MM.1S (cell line): ENCODE measurements at regions not wholly inside any gene's neighbourhood (a gene's known extent, or its start where the extent isn't known, plus 50 kb on each side); places are given as distances from the start of the nearest gene placed in this dataset.

Source experiments
- EZH2 ChIP-seq: fragments of 300-600 bp; sonication (generic); optimal IDR thresholded peaks from 2 replicates; pipeline ENCODE3; 2017; ENCODE audit warnings: low read depth, mild to moderate bottlenecking, antibody characterized with exemption, low read length, mixed read lengths
- TF ChIP-seq, protein P1 (sequence below): fragments of 300-600 bp; sonication (generic); IDR thresholded peaks from 2 replicates; pipeline ENCODE4 v1.5.1; 2016; ENCODE audit warnings: antibody characterized with exemption, low read length, mixed read lengths

DNA sequence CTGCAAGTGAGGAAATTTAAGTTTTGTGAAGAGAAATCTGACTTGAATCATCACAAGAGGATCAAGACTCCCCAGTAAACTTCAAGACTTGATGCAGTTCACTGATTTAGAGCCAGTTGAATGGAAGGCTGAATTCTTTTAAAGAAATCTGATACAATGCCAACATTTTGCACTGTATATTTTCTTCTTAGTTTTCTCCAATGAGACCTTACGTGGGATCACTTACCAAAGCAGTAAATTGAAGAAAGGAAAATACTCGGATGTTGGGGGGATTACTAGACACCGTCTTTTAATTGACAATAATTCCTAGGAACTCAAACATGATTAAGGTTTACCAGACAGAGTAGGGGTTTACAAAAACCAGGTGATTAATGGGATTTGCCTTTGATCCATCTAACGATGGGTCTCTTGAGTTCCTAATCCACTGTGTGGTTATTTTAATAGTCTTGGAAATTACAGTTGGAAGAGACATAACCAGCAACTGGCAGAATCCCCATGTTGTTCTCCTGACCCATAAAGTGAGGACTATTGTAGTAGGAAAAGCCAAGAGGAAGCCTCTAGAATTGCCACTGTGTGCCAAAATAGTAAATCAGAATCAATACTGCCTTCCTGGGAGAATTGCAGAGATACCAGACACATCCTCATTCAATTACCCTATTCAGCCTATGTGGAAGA is 354.5 kb downstream of the PID1 start:
- TF ChIP-seq, protein P1, sequence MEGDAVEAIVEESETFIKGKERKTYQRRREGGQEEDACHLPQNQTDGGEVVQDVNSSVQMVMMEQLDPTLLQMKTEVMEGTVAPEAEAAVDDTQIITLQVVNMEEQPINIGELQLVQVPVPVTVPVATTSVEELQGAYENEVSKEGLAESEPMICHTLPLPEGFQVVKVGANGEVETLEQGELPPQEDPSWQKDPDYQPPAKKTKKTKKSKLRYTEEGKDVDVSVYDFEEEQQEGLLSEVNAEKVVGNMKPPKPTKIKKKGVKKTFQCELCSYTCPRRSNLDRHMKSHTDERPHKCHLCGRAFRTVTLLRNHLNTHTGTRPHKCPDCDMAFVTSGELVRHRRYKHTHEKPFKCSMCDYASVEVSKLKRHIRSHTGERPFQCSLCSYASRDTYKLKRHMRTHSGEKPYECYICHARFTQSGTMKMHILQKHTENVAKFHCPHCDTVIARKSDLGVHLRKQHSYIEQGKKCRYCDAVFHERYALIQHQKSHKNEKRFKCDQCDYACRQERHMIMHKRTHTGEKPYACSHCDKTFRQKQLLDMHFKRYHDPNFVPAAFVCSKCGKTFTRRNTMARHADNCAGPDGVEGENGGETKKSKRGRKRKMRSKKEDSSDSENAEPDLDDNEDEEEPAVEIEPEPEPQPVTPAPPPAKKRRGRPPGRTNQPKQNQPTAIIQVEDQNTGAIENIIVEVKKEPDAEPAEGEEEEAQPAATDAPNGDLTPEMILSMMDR = no peak
- no peak for TF ChIP-seq EZH2
